GM23248 (cell line): ENCODE measurements at regions not wholly inside any gene's neighbourhood (a gene's known extent, or its start where the extent isn't known, plus 50 kb on each side); places are given as distances from the start of the nearest gene placed in this dataset.

Experiments used
- DNase-seq: peaks from one replicate; pipeline ENCODE4 v3.0.0-alpha.2; 2015
- H2AFZ ChIP-seq: fragments of 200-600 bp; sonication (generic); 2 replicates; pipeline ENCODE4 v1.6.1; 2016; ENCODE audit warnings: antibody characterized with exemption
- H3F3A ChIP-seq: fragments of 200-600 bp; sonication (generic); 2 replicates; pipeline ENCODE4 v1.6.1; 2016; ENCODE audit warnings: mild to moderate bottlenecking, antibody characterized with exemption, mixed run types; ENCODE audit not compliant: insufficient read depth
- H3K27ac ChIP-seq: fragments of 200-600 bp; sonication (generic); 2 replicates; pipeline ENCODE4 v1.5.1; 2016; ENCODE audit warnings: mild to moderate bottlenecking
- H3K27me3 ChIP-seq: fragments of 200-600 bp; sonication (generic); replicated peaks from 2 replicates; pipeline ENCODE4 v1.6.1; 2016; ENCODE audit warnings: mild to moderate bottlenecking; ENCODE audit not compliant: insufficient read depth
- H3K36me3 ChIP-seq: fragments of 200-600 bp; sonication (generic); 2 replicates; pipeline ENCODE4 v1.6.1; 2016; ENCODE audit warnings: low read depth, mild to moderate bottlenecking
- H3K4me1 ChIP-seq: fragments of 200-600 bp; sonication (generic); 2 replicates; pipeline ENCODE4 v1.6.1; 2016; ENCODE audit warnings: mild to moderate bottlenecking; ENCODE audit not compliant: insufficient read depth
- H3K4me2 ChIP-seq: fragments of 200-600 bp; sonication (generic); one replicate; pipeline ENCODE4 v1.6.1; 2016; ENCODE audit warnings: mild to moderate bottlenecking; ENCODE audit not compliant: unreplicated experiment
- H3K4me3 ChIP-seq: fragments of 200-600 bp; sonication (generic); 2 replicates; pipeline ENCODE4 v1.5.1; 2016; ENCODE audit warnings: mild to moderate bottlenecking
- H3K79me2 ChIP-seq: fragments of 200-600 bp; sonication (generic); 2 replicates; pipeline ENCODE4 v1.6.1; 2016; ENCODE audit warnings: mild to moderate bottlenecking; ENCODE audit not compliant: insufficient read depth
- H3K9ac ChIP-seq: fragments of 200-600 bp; sonication (generic); 2 replicates; pipeline ENCODE4 v1.6.1; 2016; ENCODE audit warnings: mild to moderate bottlenecking
- H3K9me2 ChIP-seq: fragments of 200-600 bp; sonication (generic); 2 replicates; pipeline ENCODE4 v1.6.1; 2016; ENCODE audit warnings: mixed run types, mild to moderate bottlenecking, moderate library complexity; ENCODE audit not compliant: insufficient read depth
- H3K9me3 ChIP-seq: fragments of 200-600 bp; sonication (generic); one replicate; pipeline ENCODE4 v1.6.1; 2017; ENCODE audit warnings: low read depth
- H4K20me1 ChIP-seq: fragments of 200-600 bp; sonication (generic); 2 replicates; pipeline ENCODE4 v1.6.0; 2016; ENCODE audit not compliant: insufficient read depth
- EZH2 ChIP-seq: fragments of 200-600 bp; sonication (generic); IDR thresholded peaks from 2 replicates; pipeline ENCODE4 v1.6.1; 2018; ENCODE audit warnings: antibody characterized with exemption, mild to moderate bottlenecking; ENCODE audit not compliant: insufficient read depth, poor library complexity, severe bottlenecking
- EZH2phosphoT487 ChIP-seq: fragments of 200-600 bp; sonication (generic); IDR thresholded peaks from 2 replicates; pipeline ENCODE4 v1.6.1; 2018; ENCODE audit warnings: antibody characterized with exemption, moderate library complexity, mild to moderate bottlenecking, low read depth; ENCODE audit not compliant: insufficient read depth
- WGBS, 2 experiments: methylation state at CpG; one replicate each; pipeline ENCODE4 v1.1.6; 2015 to 2017; ENCODE audit warnings: low lambda C conversion rate in 2 of 2, low coverage in 1 of 2; ENCODE audit errors: missing lambda C conversion rate in 2 of 2; 5-methylcytosine and 5-hydroxymethylcytosine counted together
- in situ Hi-C: fragments of 300-500 bp; cut with MboI; formaldehyde crosslinking; loops from 2 replicates; pipeline ENCODE4 v1.15.0; 2020

- Histone ChIP-seq H3K27me3 (no peaks in the 10 kb centered on the region), H3K4me2 (no peak overlapping the region), H3F3A (no peaks in the 10 kb centered on the region), H3K27ac (no peak overlapping the region), H3K36me3 (no peaks in the 10 kb centered on the region), H2AFZ (no peak overlapping the region), H3K9me2 (no peaks in the 10 kb centered on the region), H4K20me1 (no peaks in the 10 kb centered on the region), H3K9ac (no peak overlapping the region), H3K4me1 (no peaks in the 10 kb centered on the region), H3K79me2 (no peaks in the 10 kb centered on the region), H3K4me3 (no peak overlapping the region), H3K9me3 (no peaks in the 10 kb centered on the region)
- in situ Hi-C loops, result no loop called here
- TF ChIP-seq EZH2phosphoT487 (no peak), EZH2 (no peak)
- no peak for DNase-seq
Measured at GRCh38 chr5:82835488-82835887, 241.7 kb downstream of the TMEM167A start.

GRCh38 chr5:82834151-82834550 lies 243.0 kb downstream of the TMEM167A start:
- H3K79me2 ChIP-seq, result no peaks in the 10 kb centered on the region
- H3K9me2 ChIP-seq, result no peaks in the 10 kb centered on the region
- H3K27me3 ChIP-seq, result no peaks in the 10 kb centered on the region
- H3K27ac ChIP-seq, result no peak overlapping the region
- no peak overlapping the region for H3K9ac ChIP-seq
- H4K20me1 ChIP-seq, result no peaks in the 10 kb centered on the region
- no peaks in the 10 kb centered on the region for H3K9me3 ChIP-seq
- H3K4me1 ChIP-seq, result no peaks in the 10 kb centered on the region
- TF ChIP-seq EZH2phosphoT487 (no peak), EZH2 (no peak)
- no peak overlapping the region for H2AFZ ChIP-seq
- no peaks in the 10 kb centered on the region for H3F3A ChIP-seq
- in situ Hi-C loops, result no loop called here
- DNase-seq, result no peak
- H3K4me2 ChIP-seq, result no peak overlapping the region
- H3K4me3 ChIP-seq, result no peak overlapping the region
- H3K36me3 ChIP-seq, result no peaks in the 10 kb centered on the region

GRCh38 chr5:82833277-82833676 lies 243.9 kb downstream of the TMEM167A start:
- TF ChIP-seq EZH2phosphoT487 (no peak), EZH2 (no peak)
- no peaks in the 10 kb centered on the region for H3K27me3 ChIP-seq
- H3F3A ChIP-seq, result no peaks in the 10 kb centered on the region
- no peak overlapping the region for H3K9ac ChIP-seq
- 61 to 64% methylated on average over 3 of the region's 3 CpGs for WGBS, 2 experiments
- no peaks in the 10 kb centered on the region for H3K79me2 ChIP-seq
- H3K4me2 ChIP-seq, result no peak overlapping the region
- H3K4me3 ChIP-seq, result no peak overlapping the region
- in situ Hi-C loops, result no loop called here
- no peak overlapping the region for H2AFZ ChIP-seq
- no peaks in the 10 kb centered on the region for H4K20me1 ChIP-seq
- H3K27ac ChIP-seq, result no peak overlapping the region
- DNase-seq, result no peak
- H3K9me2 ChIP-seq, result no peaks in the 10 kb centered on the region
- no peaks in the 10 kb centered on the region for H3K36me3 ChIP-seq
- no peaks in the 10 kb centered on the region for H3K9me3 ChIP-seq
- H3K4me1 ChIP-seq, result no peaks in the 10 kb centered on the region

GRCh38 chr5:82832445-82832844 lies 244.7 kb downstream of the TMEM167A start:
- H3K4me2 ChIP-seq, result no peak overlapping the region
- in situ Hi-C loops, result no loop called here
- no peak overlapping the region for H3K4me3 ChIP-seq
- no peak overlapping the region for H3K27ac ChIP-seq
- H3F3A ChIP-seq, result no peaks in the 10 kb centered on the region
- WGBS, 2 experiments, result 52 to 56% methylated on average over 2 of the region's 2 CpGs
- H3K9ac ChIP-seq, result no peak overlapping the region
- H3K36me3 ChIP-seq, result no peaks in the 10 kb centered on the region
- no peaks in the 10 kb centered on the region for H3K4me1 ChIP-seq
- TF ChIP-seq EZH2 (no peak), EZH2phosphoT487 (no peak)
- no peaks in the 10 kb centered on the region for H3K27me3 ChIP-seq
- no peak for DNase-seq
- H3K9me2 ChIP-seq, result no peaks in the 10 kb centered on the region
- no peaks in the 10 kb centered on the region for H4K20me1 ChIP-seq
- no peaks in the 10 kb centered on the region for H3K9me3 ChIP-seq
- H3K79me2 ChIP-seq, result no peaks in the 10 kb centered on the region
- H2AFZ ChIP-seq, result no peak overlapping the region

- no peaks in the 10 kb centered on the region for H4K20me1 ChIP-seq
- H3K9me2 ChIP-seq, result no peaks in the 10 kb centered on the region
- H3K9ac ChIP-seq, result no peak overlapping the region
- no peak overlapping the region for H3K27ac ChIP-seq
- H3K9me3 ChIP-seq, result no peaks in the 10 kb centered on the region
- WGBS, 2 experiments, result 32 to 48% methylated on average over 3 of the region's 3 CpGs
- H3F3A ChIP-seq, result no peaks in the 10 kb centered on the region
- no peaks in the 10 kb centered on the region for H3K27me3 ChIP-seq
- no peak for TF ChIP-seq EZH2
- TF ChIP-seq EZH2phosphoT487, result no peak
- H3K4me2 ChIP-seq, result no peak overlapping the region
- in situ Hi-C loops, result no loop called here
- no peaks in the 10 kb centered on the region for H3K79me2 ChIP-seq
- DNase-seq, result no peak
- no peaks in the 10 kb centered on the region for H3K4me1 ChIP-seq
- no peak overlapping the region for H3K4me3 ChIP-seq
- H3K36me3 ChIP-seq, result no peaks in the 10 kb centered on the region
- no peak overlapping the region for H2AFZ ChIP-seq
Measured at GRCh38 chr5:82828211-82828610, 249.0 kb downstream of the TMEM167A start.
